NCI-H2081 treated with DMSO at 0.1 percent for 48 hours (cell line): ENCODE measurements at regions not wholly inside any gene's neighbourhood (a gene's known extent, or its start where the extent isn't known, plus 50 kb on each side); places are given as distances from the start of the nearest gene placed in this dataset.

ENCODE experiments used
- DNase-seq: peaks from one replicate; lab custom pipeline; 2025; lab: John Stamatoyannopoulos, UW

GRCh38 chr7:46366526-46366925 is 445.5 kb upstream of the IGFBP3 start:
- DNase-seq: no peak

GRCh38 chr7:46363688-46364087 is 442.6 kb upstream of the IGFBP3 start:
- no peak for DNase-seq

- DNase-seq: no peak
Measured at GRCh38 chr7:46360811-46361210, 439.7 kb upstream of the IGFBP3 start.

- no peak for DNase-seq
Measured at GRCh38 chr7:46360296-46360695, 439.2 kb upstream of the IGFBP3 start.

GRCh38 chr7:46357851-46358250 is 436.8 kb upstream of the IGFBP3 start:
- no peak for DNase-seq

GRCh38 chr7:46357290-46357689 is 436.2 kb upstream of the IGFBP3 start:
- no peak for DNase-seq

- DNase-seq: no peak
Measured at GRCh38 chr7:46356371-46356770, 435.3 kb upstream of the IGFBP3 start.

- DNase-seq: no peak
Measured at GRCh38 chr7:46355331-46355730, 434.3 kb upstream of the IGFBP3 start.

- DNase-seq: no peak
Measured at GRCh38 chr7:46352004-46352954, 431.2 kb upstream of the IGFBP3 start.

- DNase-seq: no peak
Measured at GRCh38 chr7:46349490-46349889, 428.4 kb upstream of the IGFBP3 start.

- no peak for DNase-seq
Measured at GRCh38 chr7:46344533-46344932, 423.5 kb upstream of the IGFBP3 start.

- DNase-seq: no peak
Measured at GRCh38 chr7:46343802-46344201, 422.7 kb upstream of the IGFBP3 start.

- DNase-seq: no peak
Measured at GRCh38 chr7:46322937-46323336, 401.9 kb upstream of the IGFBP3 start.

GRCh38 chr7:46321556-46322205 is 400.6 kb upstream of the IGFBP3 start:
- no peak for DNase-seq

GRCh38 chr7:46320956-46321355 is 399.9 kb upstream of the IGFBP3 start:
- no peak for DNase-seq

- DNase-seq: no peak
Measured at GRCh38 chr7:46319841-46320240, 398.8 kb upstream of the IGFBP3 start.

- no peak for DNase-seq
Measured at GRCh38 chr7:46318276-46318675, 397.2 kb upstream of the IGFBP3 start.

GRCh38 chr7:46317256-46317655 is 396.2 kb upstream of the IGFBP3 start:
- no peak for DNase-seq

- DNase-seq: no peak
Measured at GRCh38 chr7:46315891-46316290, 394.8 kb upstream of the IGFBP3 start.

- no peak for DNase-seq
Measured at GRCh38 chr7:46301677-46302076, 380.6 kb upstream of the IGFBP3 start.

GRCh38 chr7:46297515-46297914 is 376.4 kb upstream of the IGFBP3 start:
- no peak for DNase-seq

- no peak for DNase-seq
Measured at GRCh38 chr7:46296526-46296925, 375.5 kb upstream of the IGFBP3 start.

- DNase-seq: no peak
Measured at GRCh38 chr7:46294381-46294780, 373.3 kb upstream of the IGFBP3 start.
